H9 (cell line): ENCODE measurements at regions not wholly inside any gene's neighbourhood (a gene's known extent, or its start where the extent isn't known, plus 50 kb on each side); places are given as distances from the start of the nearest gene placed in this dataset.
A peak's percentile ranks its signal among the peaks of the same experiment; 100 is the strongest.

Experiments
- DNase-seq: peaks from one replicate; pipeline ENCODE4 v3.0.0-alpha.2; 2017
- H2AFZ ChIP-seq: one replicate; pipeline ENCODE4 v1.6.1; 2013; ENCODE audit warnings: mild to moderate bottlenecking, low read length, control low read depth, moderate library complexity
- H2AK5ac ChIP-seq: 2 replicates; pipeline ENCODE4 v1.6.1; 2013; ENCODE audit warnings: low read length, control low read depth, mixed read lengths; ENCODE audit not compliant: insufficient read length
- H2BK120ac ChIP-seq: one replicate; pipeline ENCODE4 v1.6.1; 2013; ENCODE audit warnings: low read depth, mild to moderate bottlenecking, low read length, control low read depth, inconsistent platforms; ENCODE audit not compliant: poor library complexity, severe bottlenecking
- H2BK12ac ChIP-seq: 2 replicates; pipeline ENCODE4 v1.6.1; 2013; ENCODE audit warnings: low read length, control low read depth, mixed read lengths, low read depth; ENCODE audit not compliant: insufficient read length
- H2BK15ac ChIP-seq: 2 replicates; pipeline ENCODE4 v1.6.1; 2013; ENCODE audit warnings: low read depth, low read length, control low read depth
- H2BK20ac ChIP-seq: one replicate; pipeline ENCODE4 v1.6.1; 2013; ENCODE audit warnings: low read depth, mild to moderate bottlenecking, low read length, control low read depth, inconsistent platforms; ENCODE audit not compliant: poor library complexity, severe bottlenecking
- H2BK5ac ChIP-seq: 2 replicates; pipeline ENCODE4 v1.6.1; 2013; ENCODE audit warnings: low read length, control low read depth, mixed read lengths; ENCODE audit not compliant: insufficient read length
- H3K14ac ChIP-seq: 2 replicates; pipeline ENCODE4 v1.6.1; 2013; ENCODE audit warnings: low read length, control low read depth; ENCODE audit not compliant: insufficient read depth
- H3K18ac ChIP-seq: 2 replicates; pipeline ENCODE4 v1.6.1; 2013; ENCODE audit warnings: low read depth, mild to moderate bottlenecking, mixed read lengths, low read length, control low read depth; ENCODE audit not compliant: insufficient read length
- H3K23ac ChIP-seq: 2 replicates; pipeline ENCODE4 v1.6.1; 2013; ENCODE audit warnings: low read length, control low read depth, mixed read lengths, low read depth; ENCODE audit not compliant: insufficient read length
- H3K23me2 ChIP-seq: 2 replicates; pipeline ENCODE4 v1.6.1; 2013; ENCODE audit warnings: low read depth, mild to moderate bottlenecking, mixed read lengths, low read length, control low read depth; ENCODE audit not compliant: insufficient read length, poor library complexity, severe bottlenecking
- H3K27ac ChIP-seq: 2 replicates; pipeline ENCODE4 v1.5.1; 2013; ENCODE audit warnings: low read length, control low read depth, mixed read lengths, low read depth; ENCODE audit not compliant: insufficient read length
- H3K27me3 ChIP-seq: 2 replicates; pipeline ENCODE4 v1.6.1; 2013; ENCODE audit warnings: low read length, control low read depth, inconsistent platforms; ENCODE audit not compliant: insufficient read depth
- H3K4ac ChIP-seq: 2 replicates; pipeline ENCODE4 v1.6.1; 2013; ENCODE audit warnings: low read depth, mild to moderate bottlenecking, control low read depth, inconsistent platforms, low read length, moderate library complexity
- H3K4me1 ChIP-seq: 2 replicates; pipeline ENCODE4 v1.6.1; 2013; ENCODE audit warnings: low read length, control low read depth, inconsistent platforms; ENCODE audit not compliant: insufficient read depth
- H3K4me2 ChIP-seq: 2 replicates; pipeline ENCODE4 v1.6.1; 2013; ENCODE audit warnings: low read length, control low read depth, mixed read lengths; ENCODE audit not compliant: insufficient read length, insufficient read depth
- H3K56ac ChIP-seq: 2 replicates; pipeline ENCODE4 v1.6.1; 2013; ENCODE audit warnings: low read depth, mild to moderate bottlenecking, mixed read lengths, low read length, control low read depth; ENCODE audit not compliant: insufficient read length
- H3K79me1 ChIP-seq: 2 replicates; pipeline ENCODE4 v1.6.1; 2013; ENCODE audit warnings: low read depth, mild to moderate bottlenecking, moderate library complexity, low read length, control low read depth, inconsistent platforms; ENCODE audit not compliant: insufficient read depth, poor library complexity, severe bottlenecking
- H3K79me2 ChIP-seq: 2 replicates; pipeline ENCODE4 v1.6.1; 2013; ENCODE audit warnings: low read length, control low read depth, inconsistent platforms; ENCODE audit not compliant: insufficient read depth
- H3K9ac ChIP-seq: 2 replicates; pipeline ENCODE4 v1.6.1; 2013; ENCODE audit warnings: low read length, control low read depth, mixed read lengths; ENCODE audit not compliant: insufficient read length; ENCODE audit errors: extremely low read depth
- H3K9me3 ChIP-seq: one replicate; pipeline ENCODE4 v1.6.1; 2013; ENCODE audit warnings: low read depth, low read length, inconsistent platforms; ENCODE audit not compliant: control insufficient read depth
- H3T11ph ChIP-seq: one replicate; pipeline ENCODE4 v1.6.1; 2013; ENCODE audit warnings: mild to moderate bottlenecking, low read length, control low read depth, inconsistent platforms
- H4K20me1 ChIP-seq: one replicate; pipeline ENCODE4 v1.6.1; 2013; ENCODE audit not compliant: control insufficient read depth, insufficient read length, insufficient read depth
- H4K5ac ChIP-seq: 2 replicates; pipeline ENCODE4 v1.6.1; 2013; ENCODE audit warnings: low read depth, mild to moderate bottlenecking, mixed read lengths, low read length, control low read depth; ENCODE audit not compliant: insufficient read length
- H4K8ac ChIP-seq: replicated peaks from 2 replicates; pipeline ENCODE4 v1.6.1; 2013; ENCODE audit warnings: low read length, control low read depth, mixed read lengths, low read depth; ENCODE audit not compliant: insufficient read length
- H4K91ac ChIP-seq: 2 replicates; pipeline ENCODE4 v1.6.1; 2013; ENCODE audit warnings: low read depth, mild to moderate bottlenecking, moderate library complexity, mixed read lengths, low read length, control low read depth; ENCODE audit not compliant: insufficient read length
- H3K27ac Mint-ChIP-seq, 3 experiments: 2 replicates in 2 of 3; 3 replicates in 1 of 3; pipeline ENCODE4 v1.8.0; 2020 to 2021; ENCODE audit warnings: mixed read lengths in 3 of 3, mild to moderate bottlenecking in 1 of 3, moderate library complexity in 1 of 3
- H3K27me3 Mint-ChIP-seq: 2 replicates; pipeline ENCODE4 v1.8.0; 2021; ENCODE audit warnings: low read depth, mild to moderate bottlenecking, moderate library complexity, mixed read lengths
- H3K36me3 Mint-ChIP-seq, 3 experiments: 2 replicates in 2 of 3; 3 replicates in 1 of 3; pipeline ENCODE4 v1.8.0; 2020 to 2021; ENCODE audit warnings: low read depth in 3 of 3, mixed read lengths in 3 of 3; ENCODE audit not compliant: insufficient read depth in 1 of 3
- H3K4me1 Mint-ChIP-seq, 2 experiments: 2 replicates each; pipeline ENCODE4 v1.8.0; 2020; ENCODE audit warnings: mixed read lengths in 2 of 2
- H3K4me3 Mint-ChIP-seq, 2 experiments: 2 replicates in 1 of 2; 3 replicates in 1 of 2; pipeline ENCODE4 v1.8.0; 2020 to 2021; ENCODE audit warnings: mild to moderate bottlenecking in 2 of 2, mixed read lengths in 2 of 2, moderate library complexity in 1 of 2
- H3K9me3 Mint-ChIP-seq, 2 experiments: 2 replicates in 1 of 2; 3 replicates in 1 of 2; pipeline ENCODE4 v1.8.0; 2020; ENCODE audit warnings: mild to moderate bottlenecking in 2 of 2, mixed read lengths in 2 of 2, moderate library complexity in 1 of 2
- CTCF ChIP-seq: fragments of 200-600 bp; sonication (generic); conservative IDR thresholded peaks from 3 replicates; pipeline ENCODE4 v1.8.0; 2021; ENCODE audit warnings: antibody characterized with exemption, mild to moderate bottlenecking
- WGBS: extraction: QIAGEN DNeasy Blood & Tissue Kit; methylation state at CpG from one replicate; pipeline ENCODE4 v1.1.7; 2013; ENCODE audit warnings: missing lambda C conversion rate, low lambda C conversion rate, mixed read lengths; ENCODE audit not compliant: insufficient read length; ENCODE audit errors: extremely low coverage; 5-methylcytosine and 5-hydroxymethylcytosine counted together

- no peaks in the 10 kb centered on the region for H4K20me1 ChIP-seq
- WGBS = no CpG with 5 or more reads among the region's 1 CpG
- H3K4me1 ChIP-seq = no peaks in the 10 kb centered on the region
- H3K56ac ChIP-seq = no peak overlapping the region
- H4K8ac ChIP-seq = no peak overlapping the region
- H3K4ac ChIP-seq = no peak overlapping the region
- H3K18ac ChIP-seq = no peak overlapping the region
- no peak overlapping the region for H2AFZ ChIP-seq
- H3T11ph ChIP-seq = no peak overlapping the region
- no peak for DNase-seq
- H2BK5ac ChIP-seq = no peak overlapping the region
- H3K27ac ChIP-seq = no peak overlapping the region
- no peak overlapping the region for H2BK20ac ChIP-seq
- H3K79me1 ChIP-seq = no peaks in the 10 kb centered on the region
- no peaks in the 10 kb centered on the region for H3K9me3 ChIP-seq
- TF ChIP-seq CTCF = no peak
- H3K4me2 ChIP-seq = no peak overlapping the region
- no peak overlapping the region for H3K9ac ChIP-seq
- no peak overlapping the region for H3K23ac ChIP-seq
- Mint-ChIP-seq H3K27me3 (no peaks in the 10 kb centered on the region), H3K9me3 (peaks cover 8 to 11% of the 10 kb centered on the region in 2 experiments; a peak in 4 of 5 replicates), H3K4me3 (no peak overlapping the region), H3K27ac (peak overlapping the region in 1 of 3 experiments; percentile 24; a peak in 1 of 7 replicates), H3K4me1 (no peaks in the 10 kb centered on the region), H3K36me3 (peaks cover 0 to 10% (median 2%) of the 10 kb centered on the region in 3 experiments; a peak in 4 of 7 replicates)
- H3K79me2 ChIP-seq = no peaks in the 10 kb centered on the region
- H2BK120ac ChIP-seq = no peak overlapping the region
- H3K23me2 ChIP-seq = no peaks in the 10 kb centered on the region
- H2BK12ac ChIP-seq = no peak overlapping the region
- H3K27me3 ChIP-seq = no peaks in the 10 kb centered on the region
- no peak overlapping the region for H4K5ac ChIP-seq
- H4K91ac ChIP-seq = no peak overlapping the region
- H3K14ac ChIP-seq = no peak overlapping the region
- no peak overlapping the region for H2AK5ac ChIP-seq
- no peak overlapping the region for H2BK15ac ChIP-seq
Measured at GRCh38 chr1:88433556-88433955, 250.5 kb upstream of the PKN2 start.
